B cell (primary cell): ENCODE measurements at regions not wholly inside any gene's neighbourhood (a gene's known extent, or its start where the extent isn't known, plus 50 kb on each side); places are given as distances from the start of the nearest gene placed in this dataset.

ENCODE experiments used
- ATAC-seq: fragments of 200-7000 bp; cut with Tn5 transposase; one replicate; pipeline ENCODE4 v1.10.0; 2021; ENCODE audit warnings: low read depth, mild to moderate bottlenecking, moderate number of reproducible peaks, moderate library complexity
- CTCF ChIA-PET: fragments of 350-600 bp; sonication (Branson Sonifier 250); formaldehyde crosslinking; loops from one replicate; lab custom pipeline; 2021; ENCODE audit warnings: antibody characterized with exemption, inconsistent platforms; lab: Charles Lee
- POLR2A ChIA-PET: fragments of 350-600 bp; sonication (Branson Sonifier 250); formaldehyde crosslinking; loops from one replicate; lab custom pipeline; 2021; ENCODE audit warnings: antibody characterized with exemption; lab: Charles Lee
- DNase-seq: peaks from one replicate; pipeline ENCODE4 v3.0.0; 2013
- H2AFZ ChIP-seq: 2 replicates; pipeline ENCODE4 v1.6.1; 2012; ENCODE audit warnings: mild to moderate bottlenecking, low read depth, low read length; ENCODE audit not compliant: insufficient read depth, poor library complexity, severe bottlenecking
- H3K27ac ChIP-seq, 2 donors: 1 replicate in 1 of 2; 2 replicates in 1 of 2; pipeline ENCODE4 v1.5.1; 2012 to 2013; ENCODE audit warnings: low read length in 2 of 2, mild to moderate bottlenecking in 2 of 2, moderate library complexity in 1 of 2
- H3K27me3 ChIP-seq, 4 experiments: fragments of 200-600 bp in 1 of 4; sonication (generic) in 1 of 4; replicated peaks in 1 of 4; 1 replicate in 2 of 4; 2 replicates in 2 of 4; pipeline versions ENCODE4 v1.6.1 to v1.7.0; 2013 to 2016; ENCODE audit warnings: low read length in 3 of 4, mild to moderate bottlenecking in 2 of 4, mixed read lengths in 1 of 4, moderate library complexity in 1 of 4; ENCODE audit not compliant: insufficient read depth in 4 of 4, control insufficient read depth in 3 of 4; ENCODE audit errors: control extremely low read depth in 1 of 4
- H3K36me3 ChIP-seq, 2 experiments: replicated peaks in 1 of 2; 1 replicate in 1 of 2; 2 replicates in 1 of 2; pipeline versions ENCODE4 v1.6.1 to v1.7.1; 2013; ENCODE audit warnings: low read length in 1 of 2; ENCODE audit not compliant: insufficient read depth in 2 of 2, control insufficient read depth in 1 of 2; ENCODE audit errors: control extremely low read depth in 1 of 2, extremely low read depth in 1 of 2
- H3K4me1 ChIP-seq, 2 donors: fragments of 200-600 bp in 1 of 2; sonication (generic) in 1 of 2; 1 replicate in 1 of 2; 2 replicates in 1 of 2; pipeline versions ENCODE4 v1.5.1 to v1.6.1; 2013 to 2017; ENCODE audit warnings: low read length in 2 of 2; ENCODE audit not compliant: control insufficient read depth in 2 of 2, insufficient read depth in 2 of 2
- H3K4me2 ChIP-seq: replicated peaks from 2 replicates; pipeline ENCODE3; 2012; ENCODE audit warnings: mild to moderate bottlenecking, low read depth, low read length; ENCODE audit not compliant: poor library complexity, severe bottlenecking
- H3K4me3 ChIP-seq, 5 experiments: fragments of 200-600 bp in 1 of 5; sonication (generic) in 1 of 5; 1 replicate in 3 of 5; 2 replicates in 2 of 5; pipeline versions ENCODE4 v1.5.1 to v1.7.0; 2011 to 2016; ENCODE audit warnings: low read length in 4 of 5, mild to moderate bottlenecking in 4 of 5, low read depth in 2 of 5, control low read depth in 1 of 5, moderate library complexity in 1 of 5; ENCODE audit not compliant: insufficient read depth in 1 of 5; ENCODE audit errors: control extremely low read depth in 1 of 5, extremely low read depth in 1 of 5
- H3K79me2 ChIP-seq: fragments of 200-600 bp; sonication (generic); one replicate; pipeline ENCODE4 v1.6.0; 2016; ENCODE audit warnings: low read length; ENCODE audit not compliant: control insufficient read depth, insufficient read depth
- H3K9ac ChIP-seq: fragments of 200-600 bp; sonication (generic); 2 replicates; pipeline ENCODE4 v1.6.1; 2017; ENCODE audit warnings: mild to moderate bottlenecking, low read length, moderate library complexity
- H3K9me3 ChIP-seq, 3 donors: one replicate each; pipeline versions ENCODE4 v1.6.1 to v1.7.1; 2013; ENCODE audit warnings: low read length in 2 of 3; ENCODE audit not compliant: control insufficient read depth in 2 of 3, insufficient read depth in 1 of 3; ENCODE audit errors: control extremely low read depth in 1 of 3
- H4K20me1 ChIP-seq: 2 replicates; pipeline ENCODE4 v1.6.0; 2012; ENCODE audit warnings: mild to moderate bottlenecking, low read length; ENCODE audit not compliant: insufficient read depth, control insufficient read depth, poor library complexity, severe bottlenecking
- H3K27ac Mint-ChIP-seq: one replicate; pipeline ENCODE4 v1.8.0; 2021; ENCODE audit warnings: mixed read lengths
- H3K27me3 Mint-ChIP-seq: one replicate; pipeline ENCODE4 v1.8.0; 2021; ENCODE audit warnings: mixed read lengths
- H3K4me1 Mint-ChIP-seq: one replicate; pipeline ENCODE4 v1.8.0; 2021; ENCODE audit warnings: mixed read lengths
- H3K4me3 Mint-ChIP-seq: one replicate; pipeline ENCODE4 v1.8.0; 2021; ENCODE audit warnings: mixed read lengths
- H3K9me3 Mint-ChIP-seq: one replicate; pipeline ENCODE4 v1.8.0; 2022; ENCODE audit warnings: mixed read lengths; ENCODE audit not compliant: insufficient read depth
- EZH2 ChIP-seq: IDR thresholded peaks from 2 replicates; pipeline ENCODE4 v1.6.1; 2012; ENCODE audit warnings: borderline replicate concordance, low read depth, mild to moderate bottlenecking, moderate library complexity, low read length; ENCODE audit not compliant: insufficient read depth, poor library complexity, severe bottlenecking
- WGBS: methylation state at CpG from one replicate; pipeline ENCODE4 v1.1.5; 2013; ENCODE audit warnings: missing lambda C conversion rate; ENCODE audit not compliant: insufficient coverage; 5-methylcytosine and 5-hydroxymethylcytosine counted together
- intact Hi-C: fragments of 100-400 bp; cut with micrococcal nuclease; formaldehyde crosslinking; loops from one replicate; pipeline ENCODE4 v1.10.0; 2022
- TF ChIP-seq, protein P1 (sequence below): fragments of 200-600 bp; IDR thresholded peaks from one replicate; pipeline ENCODE4 v1.8.0; 2022; ENCODE audit warnings: antibody characterized with exemption, mild to moderate bottlenecking

DNA sequence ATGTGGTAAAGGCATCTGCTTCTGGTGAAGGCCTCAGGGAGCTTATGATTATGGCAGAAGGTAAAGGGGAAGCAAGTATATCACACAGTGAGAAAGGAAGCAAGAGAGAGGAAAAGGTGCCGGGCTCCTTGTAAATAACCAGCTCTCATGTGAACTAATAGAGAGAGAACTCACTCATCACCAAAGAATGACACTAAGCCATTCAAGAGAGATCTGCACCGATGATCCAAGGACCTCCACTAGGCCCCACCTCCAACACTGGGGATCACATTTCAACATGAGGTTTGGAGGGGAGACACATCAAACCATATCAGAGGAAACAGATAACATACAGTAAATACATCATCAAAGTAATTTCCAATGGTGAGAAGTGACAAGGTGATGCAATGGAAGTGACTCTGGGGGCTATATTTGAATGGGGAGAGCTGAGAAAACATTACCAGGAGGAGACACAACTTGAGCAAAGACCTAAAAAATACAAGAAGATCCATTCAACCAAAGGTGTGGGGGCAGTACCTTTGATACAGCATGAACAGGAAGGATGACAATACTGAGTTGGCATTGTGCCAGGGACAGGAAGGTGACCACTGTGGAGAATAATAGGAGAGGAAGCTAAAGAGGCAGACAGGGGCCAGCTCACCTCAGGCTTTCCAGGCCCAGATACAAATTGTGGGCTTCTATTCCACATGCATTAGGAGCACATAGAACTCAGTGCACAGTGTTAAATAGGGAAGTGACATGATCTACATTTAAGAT, 134.4 kb upstream of the GRIP1 start:
- H3K9me3 Mint-ChIP-seq, result no peaks in the 10 kb centered on the region
- Histone ChIP-seq H4K20me1 (no peaks in the 10 kb centered on the region), H3K9ac (no peak overlapping the region), H3K4me2 (peak overlapping the region; percentile 6), H3K27me3 (no peaks in the 10 kb centered on the region), H2AFZ (no peak overlapping the region), H3K79me2 (no peaks in the 10 kb centered on the region), H3K4me3 (no peak overlapping the region), H3K36me3 (no peaks in the 10 kb centered on the region), H3K9me3 (no peaks in the 10 kb centered on the region), H3K4me1 (peaks cover 0 to 10% of the 10 kb centered on the region in 2 donors), H3K27ac (no peak overlapping the region)
- intact Hi-C loops, result no loop called here
- ATAC-seq (no peak), DNase-seq (peak; percentile 7)
- TF ChIP-seq, protein P1, sequence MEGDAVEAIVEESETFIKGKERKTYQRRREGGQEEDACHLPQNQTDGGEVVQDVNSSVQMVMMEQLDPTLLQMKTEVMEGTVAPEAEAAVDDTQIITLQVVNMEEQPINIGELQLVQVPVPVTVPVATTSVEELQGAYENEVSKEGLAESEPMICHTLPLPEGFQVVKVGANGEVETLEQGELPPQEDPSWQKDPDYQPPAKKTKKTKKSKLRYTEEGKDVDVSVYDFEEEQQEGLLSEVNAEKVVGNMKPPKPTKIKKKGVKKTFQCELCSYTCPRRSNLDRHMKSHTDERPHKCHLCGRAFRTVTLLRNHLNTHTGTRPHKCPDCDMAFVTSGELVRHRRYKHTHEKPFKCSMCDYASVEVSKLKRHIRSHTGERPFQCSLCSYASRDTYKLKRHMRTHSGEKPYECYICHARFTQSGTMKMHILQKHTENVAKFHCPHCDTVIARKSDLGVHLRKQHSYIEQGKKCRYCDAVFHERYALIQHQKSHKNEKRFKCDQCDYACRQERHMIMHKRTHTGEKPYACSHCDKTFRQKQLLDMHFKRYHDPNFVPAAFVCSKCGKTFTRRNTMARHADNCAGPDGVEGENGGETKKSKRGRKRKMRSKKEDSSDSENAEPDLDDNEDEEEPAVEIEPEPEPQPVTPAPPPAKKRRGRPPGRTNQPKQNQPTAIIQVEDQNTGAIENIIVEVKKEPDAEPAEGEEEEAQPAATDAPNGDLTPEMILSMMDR, result no peak
- TF ChIP-seq EZH2, result no peak
- POLR2A ChIA-PET, result no interaction called here
- H3K4me3 Mint-ChIP-seq, result no peak overlapping the region
- CTCF ChIA-PET, result no interaction called here
- no peak overlapping the region for H3K27ac Mint-ChIP-seq
- H3K27me3 Mint-ChIP-seq, result peaks cover 9% of the 10 kb centered on the region
- H3K4me1 Mint-ChIP-seq, result peaks cover 10% of the 10 kb centered on the region
- no CpG with 5 or more reads among the region's 2 CpGs for WGBS

DNA sequence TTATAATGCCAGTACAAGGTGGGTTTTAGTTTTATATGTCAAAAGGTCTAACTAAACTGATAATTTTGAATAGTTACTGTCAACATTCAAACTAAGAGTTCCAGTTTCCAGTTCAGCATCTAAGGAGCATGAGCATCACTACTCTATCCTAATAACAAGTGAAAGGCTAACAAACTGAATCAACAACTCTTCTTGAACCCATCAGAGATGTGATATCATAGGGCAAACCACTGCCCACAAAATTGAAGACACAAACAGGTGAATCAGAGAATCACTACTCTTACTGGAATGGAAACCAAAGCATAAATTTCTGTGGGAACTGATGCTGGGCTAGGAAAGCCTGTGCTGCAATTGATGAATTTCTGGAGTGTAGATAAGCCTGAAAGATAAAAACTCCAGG, 140.7 kb upstream of the GRIP1 start:
- intact Hi-C loops, result no loop called here
- peaks cover 0 to 1% (median 0%) of the 10 kb centered on the region in 3 donors for H3K9me3 ChIP-seq
- POLR2A ChIA-PET, result no interaction called here

More for the DNA sequence above, 140.7 kb upstream of the GRIP1 start:
- Histone ChIP-seq H4K20me1 (no peaks in the 10 kb centered on the region), H3K27me3 (no peaks in the 10 kb centered on the region), H3K4me3 (no peak overlapping the region), H3K36me3 (no peaks in the 10 kb centered on the region), H3K4me2 (no peak overlapping the region), H3K9ac (no peak overlapping the region), H2AFZ (no peak overlapping the region), H3K79me2 (no peaks in the 10 kb centered on the region), H3K27ac (no peak overlapping the region), H3K4me1 (no peaks in the 10 kb centered on the region)
- Mint-ChIP-seq H3K27ac (no peak overlapping the region), H3K4me3 (no peak overlapping the region), H3K9me3 (no peaks in the 10 kb centered on the region), H3K4me1 (no peaks in the 10 kb centered on the region), H3K27me3 (peaks cover 9% of the 10 kb centered on the region)
- DNase-seq, result no peak
- no peak for TF ChIP-seq EZH2
- TF ChIP-seq, protein P1, result no peak
- CTCF ChIA-PET, result no interaction called here
- ATAC-seq, result no peak
